ENCODE measurements at regions not wholly inside any gene's neighbourhood (a gene's known extent, or its start where the extent isn't known, plus 50 kb on each side); places are given as distances from the start of the nearest gene placed in this dataset.

GRCh38 chr2:185674232-185674631 is 64.4 kb upstream of the FSIP2 start:
- Histone ChIP-seq H3K23me2 (ENCODE audit: insufficient read length, low read depth, low read length, poor library complexity, severe bottlenecking) (no peaks in the 10 kb centered on the region), H3K4ac (ENCODE audit: low read depth, low read length) (no peak overlapping the region), H3K27me3 (ENCODE audit: insufficient read depth, low read length) (no peaks in the 10 kb centered on the region), H3K4me2 (ENCODE audit: insufficient read depth, insufficient read length, low read length) (no peak overlapping the region), H2BK20ac (ENCODE audit: low read depth, low read length, poor library complexity, severe bottlenecking) (no peak overlapping the region), H2BK120ac (ENCODE audit: low read depth, low read length, poor library complexity, severe bottlenecking) (no peak overlapping the region), H3K79me2 (ENCODE audit: insufficient read depth, low read length) (no peaks in the 10 kb centered on the region), H3K27ac (ENCODE audit: insufficient read length, low read depth, low read length) (no peak overlapping the region), H3K23ac (ENCODE audit: insufficient read length, low read depth, low read length) (no peak overlapping the region), H3K14ac (ENCODE audit: insufficient read depth, low read length) (no peak overlapping the region), H2AK5ac (ENCODE audit: insufficient read length, low read length) (no peak overlapping the region), H3K79me1 (ENCODE audit: insufficient read depth, low read depth, low read length, poor library complexity, severe bottlenecking) (no peaks in the 10 kb centered on the region), H3K9ac (ENCODE audit: extremely low read depth, insufficient read length, low read length) (no peak overlapping the region), H4K5ac (ENCODE audit: insufficient read length, low read depth, low read length) (no peak overlapping the region), H3K9me3 (ENCODE audit: control insufficient read depth, low read depth, low read length) (peaks cover 6% of the 10 kb centered on the region), H3T11ph (ENCODE audit: low read length) (no peak overlapping the region), H2BK12ac (ENCODE audit: insufficient read length, low read depth, low read length) (no peak overlapping the region), H3K4me1 (ENCODE audit: insufficient read depth, low read length) (no peaks in the 10 kb centered on the region), H3K18ac (ENCODE audit: insufficient read length, low read depth, low read length) (no peak overlapping the region), H4K91ac (ENCODE audit: insufficient read length, low read depth, low read length) (no peak overlapping the region), H4K8ac (replicated peaks; ENCODE audit: insufficient read length, low read depth, low read length) (no peak overlapping the region), H3K56ac (ENCODE audit: insufficient read length, low read depth, low read length) (no peak overlapping the region), H2AFZ (ENCODE audit: low read length) (no peak overlapping the region), H4K20me1 (ENCODE audit: control insufficient read depth, insufficient read depth, insufficient read length) (no peaks in the 10 kb centered on the region), H2BK5ac (ENCODE audit: insufficient read length, low read length) (no peak overlapping the region), H2BK15ac (ENCODE audit: low read depth, low read length) (no peak overlapping the region)
- peaks cover 2 to 10% of the 10 kb centered on the region in 2 experiments for H3K4me1 Mint-ChIP-seq
- no peak for DNase-seq
- H3K4me3 Mint-ChIP-seq: no peak overlapping the region
- no peaks in the 10 kb centered on the region for H3K36me3 Mint-ChIP-seq (ENCODE audit: insufficient read depth in 1 of 3, low read depth in 3 of 3)
- no CpG with 5 or more reads among the region's 1 CpG for WGBS (ENCODE audit: extremely low coverage, insufficient read length, low lambda C conversion rate)
- H3K27ac Mint-ChIP-seq: no peak overlapping the region
- no peak for TF ChIP-seq CTCF (conservative IDR thresholded peaks at IDR 0.05)
- H3K9me3 Mint-ChIP-seq: peaks cover 0 to 2% of the 10 kb centered on the region in 2 experiments; a peak in 1 of 5 replicates
- H3K27me3 Mint-ChIP-seq (ENCODE audit: low read depth): no peaks in the 10 kb centered on the region

Data from H9 (cell line).